RPMI8226 (cell line): ENCODE measurements at regions not wholly inside any gene's neighbourhood (a gene's known extent, or its start where the extent isn't known, plus 50 kb on each side); places are given as distances from the start of the nearest gene placed in this dataset.
"Not testable (repeated sequence)": the region's sequence is repeated elsewhere in the genome, so short reads cannot be mapped to it uniquely, and the experiment has no call there.

Experiments
- DNase-seq: peaks from one replicate; pipeline ENCODE4 v3.0.0-alpha.2; 2015

DNA sequence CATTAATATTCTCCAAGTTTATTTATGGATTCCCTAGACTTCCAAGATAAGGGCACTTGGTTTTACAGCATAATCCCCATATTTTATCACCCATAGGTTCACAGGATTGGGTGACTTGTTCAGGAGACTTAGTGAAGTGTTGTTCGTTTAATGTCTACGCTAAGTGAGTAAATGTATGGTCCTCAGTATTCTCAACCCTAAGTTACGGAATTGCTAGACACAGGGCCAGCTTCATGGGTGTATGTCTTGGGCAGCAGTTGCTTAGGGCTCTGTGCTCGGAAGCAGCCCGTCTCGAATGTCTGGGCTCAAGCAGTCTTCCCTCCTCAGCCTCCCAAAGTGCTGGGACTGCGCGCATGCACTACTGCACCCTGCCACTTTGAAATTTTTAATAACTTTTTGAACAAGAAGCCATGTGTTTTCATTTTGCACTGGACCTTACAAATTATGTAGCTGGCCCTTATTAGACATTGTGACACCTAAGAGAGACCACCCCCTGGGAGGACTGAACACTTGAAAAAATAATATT is 91.5 kb upstream of the ZNF217 start:
- DNase-seq, result no peak

DNA sequence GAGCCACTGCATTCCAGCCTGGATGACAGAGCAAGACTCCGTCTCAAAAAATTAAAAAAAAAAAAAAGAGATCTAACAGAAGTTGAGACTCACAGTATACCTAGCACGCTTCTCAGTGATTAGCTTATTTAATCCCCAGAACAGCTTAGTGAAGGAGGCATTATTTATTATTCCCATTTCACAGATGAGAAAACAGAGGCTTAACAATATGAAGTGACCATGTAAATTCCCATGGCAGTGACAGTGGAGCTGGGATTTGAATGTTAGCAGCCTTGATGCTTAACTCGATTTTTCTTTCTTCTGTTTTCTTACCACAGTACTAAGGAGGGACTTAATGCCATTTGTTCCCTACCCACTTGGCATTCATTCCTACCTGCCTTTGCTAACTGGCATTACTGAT is 89.9 kb upstream of the ZNF217 start:
- DNase-seq, result no peak

DNA sequence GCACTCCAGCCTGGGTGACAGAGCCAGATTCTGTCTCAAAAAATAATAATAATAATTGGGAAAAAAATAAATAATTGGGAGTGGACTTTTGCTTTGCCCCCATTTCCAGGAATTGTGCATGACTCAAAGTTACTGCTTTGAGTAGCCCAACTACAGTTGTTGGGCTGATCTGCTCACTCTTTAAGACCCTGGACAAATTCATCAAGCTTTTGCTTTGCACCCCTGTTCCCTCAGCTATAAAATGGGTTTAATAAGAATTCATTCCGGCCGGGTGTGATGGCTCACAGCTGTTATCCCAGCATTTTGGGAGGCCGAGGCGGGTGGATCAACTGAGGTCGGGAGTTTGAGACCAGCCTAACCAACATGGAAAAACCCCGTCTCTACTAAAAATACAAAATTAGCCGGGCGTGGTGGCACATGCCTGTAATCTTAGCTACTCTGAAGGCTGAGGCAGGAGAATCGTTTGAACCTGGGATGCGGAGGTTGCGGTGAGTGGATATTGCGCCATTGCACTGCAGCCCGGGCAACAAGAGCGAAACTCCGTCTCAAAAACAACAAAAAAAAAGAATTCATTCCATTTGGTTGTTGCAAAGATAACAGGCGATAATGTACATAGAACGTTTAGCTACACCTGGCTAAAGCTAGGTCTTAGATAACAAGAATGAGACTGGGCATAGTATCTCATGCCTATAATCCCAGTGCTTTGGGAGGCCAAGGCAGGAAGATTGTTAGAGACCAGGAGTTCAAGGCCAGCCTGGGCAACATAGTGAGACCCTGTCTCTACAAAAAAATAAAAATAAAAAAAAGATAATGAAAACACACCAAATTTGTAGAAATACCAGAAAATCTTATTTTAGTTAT is 87.9 kb upstream of the ZNF217 start:
- no peak for DNase-seq

DNA sequence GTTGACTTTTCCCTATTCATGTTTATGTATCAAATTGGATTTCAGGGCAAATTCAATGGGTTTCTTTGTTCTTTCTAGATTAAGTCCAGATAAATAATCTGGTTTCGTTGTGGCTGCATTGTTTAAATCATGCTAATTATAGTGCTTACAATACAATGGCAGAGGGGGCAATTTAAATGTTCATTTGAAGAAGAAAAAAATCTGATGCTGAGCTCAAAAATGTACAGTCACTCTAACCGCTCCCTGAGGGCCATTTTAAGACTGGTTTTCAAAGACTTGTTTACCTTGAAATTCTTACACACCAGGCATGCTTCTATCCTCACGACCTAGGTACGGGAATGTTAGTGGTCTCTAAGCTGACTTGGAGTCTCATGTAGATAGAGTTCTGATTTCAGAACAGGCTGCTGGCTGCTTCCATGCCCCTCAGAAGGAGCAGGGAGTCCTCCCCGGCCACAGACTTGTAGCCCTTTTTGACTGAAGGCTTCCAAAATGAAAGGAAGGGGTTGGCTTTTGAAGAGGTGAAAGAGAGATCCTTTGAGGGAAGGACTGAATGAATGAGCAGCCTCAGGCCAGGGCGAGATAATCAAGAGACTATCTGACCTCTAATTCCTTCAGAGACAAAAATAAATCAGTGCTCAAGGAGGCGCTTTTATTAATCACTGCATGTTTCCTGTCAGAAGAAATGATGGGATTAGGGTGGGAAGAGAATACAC is 86.1 kb upstream of the ZNF217 start:
- no peak for DNase-seq

DNA sequence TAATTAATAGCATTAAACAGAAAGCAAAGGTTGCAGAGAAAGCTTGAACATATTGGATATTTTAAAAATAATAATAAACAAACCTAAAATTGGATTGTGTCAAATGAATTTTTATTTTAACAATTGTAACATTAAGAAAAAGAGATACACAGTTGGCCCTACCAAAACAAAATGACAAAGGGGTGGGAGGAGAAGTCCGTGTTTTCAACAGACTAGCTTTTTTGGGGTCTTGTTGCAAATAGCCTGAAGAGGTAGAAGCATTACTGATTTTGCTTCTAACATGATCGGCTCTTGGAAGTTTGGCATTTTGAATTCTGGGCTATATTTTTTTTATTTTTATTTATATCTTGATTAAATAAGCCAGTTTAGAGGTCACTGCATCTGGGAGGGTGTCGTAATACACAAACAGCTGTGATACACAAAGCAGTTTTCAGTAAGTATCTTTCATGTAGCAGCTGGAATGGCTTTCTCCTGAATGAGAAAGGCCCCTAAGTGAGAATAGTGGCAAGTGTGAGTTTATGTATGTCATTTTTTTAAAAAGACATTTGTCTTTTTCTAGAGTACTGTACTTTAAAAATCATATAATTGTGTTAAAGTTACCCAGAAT is 85.5 kb upstream of the ZNF217 start:
- no peak for DNase-seq

DNA sequence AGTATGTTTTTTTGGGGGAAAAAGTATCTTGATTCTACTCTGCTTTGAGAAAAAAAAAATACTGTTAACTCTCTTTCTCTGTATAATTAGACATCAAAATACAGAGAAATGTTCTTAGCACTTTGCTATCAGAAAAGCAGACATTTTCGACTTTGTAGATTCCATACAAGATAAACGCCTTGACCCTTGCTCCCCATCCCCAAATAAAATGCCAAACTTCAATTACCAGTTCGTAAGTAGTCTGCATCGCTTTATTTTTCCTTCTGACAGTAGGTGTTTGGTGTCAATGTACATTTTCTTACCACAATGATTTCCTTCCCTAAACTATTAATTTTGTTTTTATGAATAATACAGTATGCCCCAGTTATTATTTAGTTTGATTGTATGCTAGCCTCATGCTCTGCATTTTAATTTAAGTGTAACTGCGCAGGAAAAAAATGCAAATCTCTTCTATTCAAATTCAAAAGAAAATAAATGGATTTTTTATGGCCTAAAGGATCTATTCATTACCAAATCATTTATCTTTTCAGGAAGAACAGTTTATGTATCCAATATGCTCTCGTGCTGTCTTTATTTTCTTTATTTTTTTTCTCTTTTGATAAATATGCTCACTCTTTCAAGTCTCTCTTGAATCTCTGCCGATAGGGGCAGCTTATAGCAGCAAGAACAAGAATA is 84.8 kb upstream of the ZNF217 start:
- DNase-seq, result no peak

DNA sequence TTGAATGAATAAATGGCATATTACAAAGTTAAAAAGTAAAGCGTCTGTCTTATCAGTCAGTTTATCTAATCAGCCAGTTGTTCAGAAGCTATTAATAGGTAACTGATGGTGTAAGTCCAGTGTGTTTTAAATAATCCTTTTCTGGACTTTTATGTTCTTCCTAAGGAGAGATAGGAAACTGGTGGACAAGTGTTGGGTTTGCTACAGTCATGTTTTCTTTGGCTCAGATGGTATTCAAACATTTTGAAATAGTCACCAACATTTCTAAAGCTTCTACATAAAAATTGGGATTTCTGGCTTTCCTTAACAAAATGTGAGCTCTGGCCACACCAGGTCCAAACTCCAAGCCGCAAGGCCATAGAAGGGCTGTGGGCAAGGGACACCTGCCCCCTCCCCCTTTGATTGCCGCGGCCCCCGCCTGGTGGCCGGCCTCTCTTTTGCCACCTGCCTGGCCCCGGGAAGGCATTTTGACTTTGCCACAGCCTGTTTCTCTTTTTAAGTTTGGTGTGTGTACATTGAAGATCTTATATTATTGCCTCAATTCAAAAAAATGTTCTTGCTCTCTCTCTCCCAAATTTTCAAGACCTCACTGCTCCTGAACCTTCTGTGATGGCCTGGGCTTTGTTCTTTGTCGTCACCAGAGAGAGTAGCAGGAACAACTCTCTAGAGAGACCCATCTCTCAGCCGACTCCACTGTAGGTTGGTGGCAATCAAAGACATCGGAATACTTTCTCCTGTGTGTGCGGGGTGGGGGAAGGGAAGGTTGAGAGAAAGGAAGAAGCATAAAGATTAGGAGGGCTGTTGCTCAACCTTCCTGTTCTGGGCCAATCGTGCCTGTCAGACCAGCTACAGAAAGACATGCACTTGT is 84.0 kb upstream of the ZNF217 start:
- DNase-seq, result no peak

DNA sequence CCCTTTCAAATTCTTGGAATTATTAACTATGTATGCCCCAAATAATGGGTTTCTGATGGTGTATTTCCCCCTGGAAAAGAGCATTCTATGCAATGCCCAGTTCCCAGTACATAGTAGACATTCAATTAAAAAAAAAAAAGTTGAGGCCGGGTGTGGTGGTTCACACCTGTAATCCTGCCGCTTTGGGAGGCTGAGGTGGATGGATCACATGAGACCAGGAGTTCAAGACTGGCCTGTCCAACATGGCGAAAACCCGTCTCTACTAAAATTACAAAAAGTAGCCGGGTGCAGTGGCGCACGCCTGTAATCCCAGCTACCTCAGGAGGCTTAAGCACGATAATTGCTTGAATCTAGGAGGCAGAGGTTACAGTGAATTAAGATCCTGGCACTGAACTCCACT is 83.3 kb upstream of the ZNF217 start:
- no peak for DNase-seq

DNA sequence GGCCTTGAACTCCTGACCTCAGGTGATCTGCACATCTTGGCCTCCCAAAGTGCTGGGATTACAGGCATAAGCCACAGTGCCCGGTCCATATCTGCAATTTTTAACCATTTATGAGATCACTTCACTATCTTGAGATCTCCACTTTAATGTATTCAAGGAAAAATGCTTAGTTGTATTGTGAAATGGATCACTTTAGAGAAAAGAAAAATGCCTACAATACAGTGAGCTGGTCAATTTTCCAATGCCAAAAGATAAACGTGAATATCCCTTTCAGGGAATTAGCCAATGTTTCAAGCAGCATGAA is 82.8 kb upstream of the ZNF217 start:
- no peak for DNase-seq

DNA sequence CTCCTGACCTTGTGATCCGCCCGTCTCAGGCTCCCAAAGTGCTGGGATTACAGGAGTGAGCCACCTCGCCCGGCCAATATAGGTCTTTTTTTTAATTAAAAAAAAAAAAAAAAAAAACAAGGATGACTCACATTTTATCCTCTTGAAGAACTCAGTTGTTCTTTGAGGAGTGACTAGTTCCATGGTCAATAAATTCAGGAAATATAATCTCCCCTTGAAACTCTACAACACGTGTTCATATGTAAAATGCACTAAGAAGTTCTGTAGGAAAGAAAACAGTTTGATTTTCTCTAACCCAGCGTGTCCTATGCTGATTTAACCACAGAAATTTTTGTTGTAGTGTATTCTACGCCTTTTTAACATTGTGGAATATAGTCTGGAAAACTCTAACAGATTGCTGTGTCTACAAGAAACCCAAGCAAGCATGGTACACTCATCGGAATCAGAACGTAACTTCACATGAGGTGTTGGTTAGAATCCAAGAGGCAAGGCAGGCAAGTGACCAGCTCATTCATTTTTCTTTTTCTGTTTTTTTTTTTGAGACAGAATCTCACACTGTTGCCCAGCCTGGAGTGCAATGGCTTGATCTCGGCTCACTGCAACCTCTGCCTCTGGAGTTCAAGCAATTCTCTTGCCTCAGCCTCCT is 79.0 kb upstream of the ZNF217 start:
- no peak for DNase-seq

DNA sequence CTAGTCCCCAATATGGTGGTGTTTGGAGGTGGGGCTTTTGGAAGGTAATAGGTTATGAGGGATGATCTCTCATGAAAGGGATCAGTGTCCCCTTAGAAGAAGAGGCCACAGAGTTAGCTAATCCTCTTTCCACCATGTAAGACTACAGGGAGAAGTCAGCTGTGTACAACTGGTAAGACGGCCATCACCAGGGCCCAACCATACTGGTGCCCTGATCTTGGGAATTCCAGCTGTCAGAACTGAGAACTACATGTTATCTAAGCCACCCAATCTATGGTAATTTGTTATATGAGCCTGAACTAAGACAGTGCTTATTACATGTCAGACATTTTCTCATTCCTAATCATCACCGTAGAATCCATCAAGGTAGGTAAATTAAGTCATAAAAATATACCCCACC is 77.7 kb upstream of the ZNF217 start:
- no peak for DNase-seq

DNA sequence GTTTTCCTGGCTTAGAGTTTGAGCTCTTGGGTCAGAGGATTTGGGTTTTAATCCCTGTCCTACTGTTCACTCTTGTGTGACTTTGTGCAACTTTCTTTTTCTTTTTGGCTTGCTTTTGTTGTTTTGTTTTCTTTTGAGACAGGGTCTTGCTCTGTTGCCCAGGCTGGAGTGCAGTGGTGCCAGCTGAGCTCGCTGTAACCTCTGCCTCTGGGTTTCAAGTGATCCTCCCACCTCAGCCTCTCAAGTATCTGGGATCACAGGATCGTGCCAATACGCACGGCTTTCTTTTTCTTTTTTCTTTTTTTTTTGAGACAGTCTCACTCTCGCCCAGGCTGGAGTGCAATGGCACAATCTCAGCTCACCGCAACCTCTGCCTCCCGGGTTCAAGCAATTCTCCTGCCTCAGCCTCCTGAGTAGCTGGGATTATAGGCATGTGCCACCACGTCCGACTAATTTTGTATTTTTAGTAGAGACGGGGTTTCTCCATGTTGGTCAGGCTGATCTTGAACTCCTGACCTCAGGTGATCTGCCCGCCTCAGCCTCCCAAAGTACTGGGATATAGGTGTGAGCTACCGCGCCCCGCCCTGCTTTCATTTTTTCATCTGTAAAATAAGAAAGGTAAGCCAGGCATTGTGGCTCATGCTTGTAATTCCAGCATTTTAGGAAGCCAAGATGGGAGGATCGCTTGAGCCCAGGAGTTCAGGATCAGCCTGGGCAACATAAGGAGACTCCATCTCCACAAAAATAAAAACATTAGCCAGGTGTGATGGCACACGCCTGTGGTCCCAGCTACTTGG is 76.1 kb upstream of the ZNF217 start:
- DNase-seq, result not testable (repeated sequence)

DNA sequence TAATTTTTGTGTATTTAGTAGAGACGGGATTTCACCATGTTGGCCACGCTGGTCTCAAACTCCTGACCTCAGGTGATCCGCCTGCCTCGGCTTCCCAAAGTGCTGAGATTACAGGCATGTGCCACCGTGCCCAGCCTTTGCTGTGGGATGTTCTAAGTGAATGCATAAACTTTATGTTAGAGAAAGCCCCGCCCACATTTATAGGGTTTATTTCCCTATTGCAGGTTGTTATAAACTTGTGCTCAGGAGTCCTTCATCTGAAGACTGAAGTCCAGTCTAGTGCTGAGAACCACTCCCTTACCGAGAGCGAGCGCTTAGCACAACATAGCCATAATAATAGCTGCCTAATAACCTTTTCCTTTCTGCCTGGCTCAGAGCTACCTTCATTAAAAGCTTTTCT is 75.4 kb upstream of the ZNF217 start:
- DNase-seq, result no peak

DNA sequence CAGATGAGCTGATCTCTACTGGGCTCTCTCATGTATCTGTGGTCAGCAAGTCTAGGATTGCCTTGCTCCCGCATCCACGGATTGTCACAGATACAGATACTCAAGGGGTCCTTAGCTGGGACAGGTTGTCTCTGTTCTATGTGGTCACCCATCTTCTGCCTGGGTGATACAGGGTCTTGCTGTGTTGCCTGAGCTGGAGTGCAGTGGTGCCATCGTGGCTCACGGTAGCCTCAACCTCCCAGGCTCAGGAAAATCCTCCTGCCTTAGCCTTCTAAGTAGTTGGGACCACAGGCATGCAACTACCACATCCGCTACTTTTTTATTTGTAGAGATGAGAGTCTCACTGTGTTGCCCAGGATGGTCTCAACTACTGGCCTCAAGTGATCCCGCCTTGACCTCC is 72.5 kb upstream of the ZNF217 start:
- no peak for DNase-seq

DNA sequence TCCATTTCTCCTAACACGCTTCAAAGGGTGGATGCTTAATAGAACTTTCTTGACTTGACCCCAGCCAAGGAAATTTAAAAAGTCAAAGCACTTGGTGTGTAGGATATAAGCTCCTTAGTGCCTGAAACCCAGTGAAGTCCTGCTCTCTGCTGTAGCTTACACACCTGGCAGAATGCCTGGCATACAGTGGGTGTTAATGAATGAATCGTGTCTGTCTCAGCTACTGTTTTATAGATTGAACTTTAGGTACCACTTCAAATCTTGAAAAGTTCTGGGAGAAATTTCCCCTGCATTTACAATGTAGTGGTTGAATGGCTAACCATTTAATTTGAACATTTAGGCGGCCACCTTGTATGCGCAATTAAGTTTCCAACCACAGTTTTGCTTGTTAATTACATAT is 70.5 kb upstream of the ZNF217 start:
- DNase-seq, result peak; percentile 40

DNA sequence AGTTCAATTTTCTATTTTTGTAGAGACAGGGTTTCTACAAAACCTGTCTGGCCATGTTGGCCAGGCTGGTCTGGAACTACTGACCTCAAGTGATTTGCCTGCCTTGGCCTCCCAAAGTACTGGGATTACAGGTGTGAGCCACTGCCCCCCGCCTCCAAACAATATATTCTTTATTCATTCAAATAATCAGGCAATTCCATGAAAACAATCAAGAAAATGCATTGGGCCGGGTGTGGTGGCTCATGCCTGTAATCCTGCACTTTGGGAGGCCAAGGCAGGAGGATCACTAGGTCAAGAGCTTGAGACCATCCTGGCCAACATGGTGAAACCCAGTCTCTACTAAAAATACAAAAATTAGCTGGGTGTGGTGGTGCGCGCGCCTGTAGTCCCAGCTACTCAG is 69.9 kb upstream of the ZNF217 start:
- not testable (repeated sequence) for DNase-seq

DNA sequence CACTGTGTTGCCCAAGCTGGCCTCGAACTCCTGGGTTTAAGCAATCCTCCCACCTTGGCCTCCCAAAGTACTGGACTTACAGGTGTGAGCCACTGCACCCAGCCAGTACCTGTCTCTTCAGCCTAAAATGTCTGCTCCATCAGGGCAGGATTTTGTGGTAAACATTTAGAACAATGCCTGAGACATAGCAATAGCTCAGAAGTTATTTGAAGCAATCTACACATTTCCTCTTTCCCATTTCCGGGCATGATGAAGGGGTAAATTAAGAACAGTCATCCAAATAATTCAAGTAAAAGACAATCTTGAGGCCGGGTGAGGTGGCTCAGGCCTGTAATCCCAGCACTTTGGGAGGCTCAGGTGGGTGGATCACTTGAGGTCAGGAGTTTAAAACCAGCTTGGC is 69.0 kb upstream of the ZNF217 start:
- no peak for DNase-seq

DNA sequence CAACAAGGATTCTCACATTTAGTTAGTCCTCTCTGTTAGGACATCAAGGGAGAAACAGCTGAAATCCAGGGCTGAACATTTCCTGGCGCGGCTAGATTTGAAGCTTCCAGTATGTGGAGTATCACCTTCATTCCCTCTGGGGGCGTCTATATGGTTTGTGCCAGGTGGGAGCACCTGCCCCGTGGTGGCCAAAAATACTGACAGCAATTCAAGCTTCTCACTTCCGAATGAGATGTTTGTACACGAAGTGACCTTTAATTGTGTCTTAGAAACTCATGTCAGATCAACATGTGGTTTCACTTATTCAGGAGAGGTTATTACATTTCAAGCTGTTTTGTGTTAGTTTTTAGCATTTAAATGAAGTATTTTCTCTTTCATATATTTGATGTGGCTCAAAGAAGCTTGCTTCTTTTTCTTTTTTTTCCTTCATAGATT is 67.3 kb upstream of the ZNF217 start:
- DNase-seq, result peak; percentile 66

DNA sequence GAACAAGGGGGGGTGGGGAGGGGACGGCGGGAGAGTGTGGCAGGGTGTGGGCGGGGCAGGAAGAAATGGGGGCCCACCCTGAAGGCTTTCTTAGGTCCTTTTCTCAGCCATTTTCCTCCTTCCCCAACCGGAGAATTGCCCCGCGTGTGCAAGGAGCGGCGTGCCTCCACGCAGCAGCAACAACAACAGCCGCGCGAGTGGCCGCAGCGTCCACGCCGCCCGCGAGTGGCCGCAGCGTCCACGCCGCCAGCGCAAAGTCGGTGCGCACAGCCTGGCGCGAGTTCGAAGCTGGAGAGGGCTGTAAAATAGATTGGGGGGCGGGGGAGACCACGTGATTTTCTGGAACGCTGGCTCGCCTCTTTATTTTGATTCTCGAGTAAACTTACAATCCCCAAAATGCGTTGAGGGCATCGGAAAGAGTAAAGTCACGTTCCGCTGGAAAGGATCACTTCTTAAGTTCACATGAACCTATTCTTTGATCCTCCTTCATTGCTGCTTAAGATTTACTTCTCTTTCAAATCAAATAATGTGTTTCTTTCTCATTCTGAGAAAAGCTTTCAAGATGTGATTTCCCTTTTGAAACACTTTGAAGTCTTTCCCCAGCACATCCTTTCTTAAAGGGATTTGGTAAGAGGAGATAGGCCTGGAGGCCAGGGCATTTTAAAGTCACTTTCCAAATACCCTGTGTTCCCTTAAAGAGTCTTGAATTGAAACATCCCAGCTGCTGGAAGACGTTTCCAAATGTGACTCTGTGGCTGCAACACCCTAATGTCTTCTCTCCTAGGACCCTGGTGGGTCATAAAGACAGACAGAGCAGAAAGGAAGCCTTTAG is 66.7 kb upstream of the ZNF217 start:
- no peak for DNase-seq

DNA sequence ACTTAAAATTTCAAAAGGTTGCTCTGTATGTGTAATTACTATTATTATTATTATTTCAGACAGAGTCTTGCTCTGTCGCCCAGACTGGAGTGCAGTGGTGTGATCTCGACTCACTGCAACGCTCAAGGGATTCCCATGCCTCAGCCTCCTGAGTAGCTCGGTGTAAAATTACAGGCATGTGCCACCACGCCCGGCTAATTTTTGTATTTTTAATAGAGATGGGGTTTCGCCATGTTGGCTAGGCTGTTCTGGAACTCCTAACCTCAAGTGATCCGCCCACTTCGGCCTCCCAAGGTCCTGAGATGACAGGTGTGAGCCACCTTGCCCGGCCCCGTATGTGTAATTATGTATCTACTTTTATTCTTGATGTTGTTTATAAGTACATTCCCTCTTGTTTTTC is 65.3 kb upstream of the ZNF217 start:
- no peak for DNase-seq
